ENCODE measurements at regions not wholly inside any gene's neighbourhood (a gene's known extent, or its start where the extent isn't known, plus 50 kb on each side); places are given as distances from the start of the nearest gene placed in this dataset.

DNA sequence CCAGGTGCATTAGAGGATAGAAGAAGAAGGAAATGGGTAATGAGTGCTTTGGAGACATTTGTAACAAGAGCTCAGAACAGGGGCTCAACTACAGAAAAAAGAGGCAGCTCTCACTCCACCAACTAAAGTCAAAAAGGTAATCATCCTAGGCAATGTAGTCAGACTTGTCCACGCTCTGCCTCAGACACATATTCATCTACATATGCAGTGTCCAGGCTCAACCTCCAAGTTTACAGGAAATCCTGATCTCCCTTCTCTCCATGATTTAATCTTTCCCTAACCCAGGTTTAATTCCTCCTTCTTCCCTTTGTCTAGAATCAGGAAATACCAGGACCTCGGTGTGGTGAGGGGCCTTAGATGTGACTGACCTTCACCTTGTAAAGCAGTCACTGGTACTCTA is 65.7 kb upstream of the SELENOP start:
- no peak overlapping the region for H2BK12ac ChIP-seq (ENCODE audit: low read depth, low read length)
- FAIRE-seq (no peak), DNase-seq (ENCODE audit: low read depth in 1 of 2, low spot score in 2 of 2) (no peak)
- no peak overlapping the region for H3K9ac ChIP-seq (replicated peaks in 1 of 4; ENCODE audit: extremely low read depth in 1 of 4, low read depth in 3 of 4, low read length in 3 of 4)
- H3K18ac ChIP-seq (ENCODE audit: extremely low read depth, low read length), result no peak overlapping the region
- no peak for TF ChIP-seq RAD21 (IDR thresholded peaks at IDR 0.05 in 1 of 2, conservative IDR thresholded peaks at IDR 0.05 in 1 of 2; ENCODE audit: low read depth in 2 of 2, low read length in 2 of 2)
- no peak overlapping the region for H2BK20ac ChIP-seq (ENCODE audit: low read length)
- no peak overlapping the region for H2BK120ac ChIP-seq (replicated peaks; ENCODE audit: low read depth, low read length)
- no peaks in the 10 kb centered on the region for H3K4me1 ChIP-seq (replicated peaks in 1 of 4; ENCODE audit: control insufficient read depth in 3 of 4, insufficient read depth in 4 of 4, low read length in 3 of 4)
- H3K4me2 ChIP-seq (ENCODE audit: insufficient read depth in 1 of 2, low read depth in 2 of 2, low read length in 2 of 2), result no peak overlapping the region
- H4K8ac ChIP-seq (ENCODE audit: extremely low read depth, insufficient read depth, low read length), result no peak overlapping the region
- no peaks in the 10 kb centered on the region for H3K79me1 ChIP-seq (ENCODE audit: low read depth, low read length)
- no peaks in the 10 kb centered on the region for H3K27me3 ChIP-seq (replicated peaks in 1 of 4; ENCODE audit: control insufficient read depth in 3 of 4, extremely low read depth in 1 of 4, insufficient read depth in 3 of 4, low read length in 3 of 4)
- ChIA-PET POLR2A (ENCODE audit: partially characterized antibody) (no interaction called here), CTCF (ENCODE audit: partially characterized antibody) (interaction anchor here (0.7 to 6.6 kb wide), 4 partner anchors 11 to 132 kb away, joined by 3 to 31 read pairs (median 4); no protein-coding TSS in a partner anchor)
- WGBS, 2 experiments (ENCODE audit: extremely low coverage in 1 of 2, insufficient coverage in 1 of 2, insufficient read length in 1 of 2, insufficient replicate concordance in 2 of 2, low coverage in 1 of 2, low lambda C conversion rate in 2 of 2, missing lambda C conversion rate in 1 of 2), result 92% methylated on average over 2 of the region's 2 CpGs; no CpG with 5 or more reads in 1 of the 2 experiments
- H3K27ac ChIP-seq (ENCODE audit: low read depth, low read length), result no peak overlapping the region
- H4K91ac ChIP-seq (replicated peaks; ENCODE audit: insufficient read length, low read length), result no peak overlapping the region
- no peaks in the 10 kb centered on the region for H3K79me2 ChIP-seq (ENCODE audit: control insufficient read depth in 1 of 2, insufficient read depth in 2 of 2, low read length in 2 of 2)
- H3K23me2 ChIP-seq (ENCODE audit: low read depth, low read length), result no peaks in the 10 kb centered on the region; the same call in 1 of the 2 replicates
- H3K36me3 ChIP-seq (ENCODE audit: control insufficient read depth in 2 of 4, insufficient read depth in 4 of 4, low read length in 3 of 4), result no peaks in the 10 kb centered on the region
- no peak overlapping the region for H3K23ac ChIP-seq (ENCODE audit: insufficient read length)
- H2BK15ac ChIP-seq (ENCODE audit: low read length), result no peak overlapping the region
- H3K9me3 ChIP-seq (ENCODE audit: insufficient read depth in 2 of 2, low read depth in 1 of 2, low read length in 1 of 2), result no peaks in the 10 kb centered on the region
- H3K4ac ChIP-seq (replicated peaks; ENCODE audit: insufficient read length, low read depth, low read length), result no peak overlapping the region
- no peak overlapping the region for H2AK5ac ChIP-seq (ENCODE audit: low read depth, low read length)
- no peak overlapping the region for H3K4me3 ChIP-seq (ENCODE audit: extremely low read depth in 1 of 4, insufficient read depth in 2 of 4, low read depth in 3 of 4, low read length in 4 of 4)
- H3K56ac ChIP-seq (replicated peaks; ENCODE audit: insufficient read length, low read depth, low read length), result no peak overlapping the region
- H2AFZ ChIP-seq (ENCODE audit: low read length), result no peak overlapping the region
- H2BK5ac ChIP-seq (ENCODE audit: low read depth, low read length), result no peak overlapping the region
- H3K14ac ChIP-seq (ENCODE audit: insufficient read length), result no peak overlapping the region
- no peak overlapping the region for H4K5ac ChIP-seq (ENCODE audit: insufficient read length, low read depth, low read length)
- no peaks in the 10 kb centered on the region for H4K20me1 ChIP-seq (replicated peaks in 1 of 2; ENCODE audit: control insufficient read depth in 1 of 2, insufficient read depth in 2 of 2, low read length in 2 of 2)
